Activated naive CD8-positive, alpha-beta T cell (primary cell): ENCODE measurements at regions not wholly inside any gene's neighbourhood (a gene's known extent, or its start where the extent isn't known, plus 50 kb on each side); places are given as distances from the start of the nearest gene placed in this dataset.
"Not testable (repeated sequence)": the region's sequence is repeated elsewhere in the genome, so short reads cannot be mapped to it uniquely, and the experiment has no call there.

Experiments used
- H3K27ac Mint-ChIP-seq: one replicate; pipeline ENCODE4 v1.8.0; 2021; ENCODE audit warnings: mixed read lengths
- H3K27me3 Mint-ChIP-seq: one replicate; pipeline ENCODE4 v1.8.0; 2021; ENCODE audit warnings: mixed read lengths
- H3K36me3 Mint-ChIP-seq: one replicate; pipeline ENCODE4 v1.8.0; 2021; ENCODE audit warnings: mixed read lengths
- H3K4me1 Mint-ChIP-seq: one replicate; pipeline ENCODE4 v1.8.0; 2021; ENCODE audit warnings: low read depth, mixed read lengths
- H3K4me3 Mint-ChIP-seq: one replicate; pipeline ENCODE4 v1.8.0; 2021; ENCODE audit warnings: mild to moderate bottlenecking, mixed read lengths
- H3K9me3 Mint-ChIP-seq: one replicate; pipeline ENCODE4 v1.8.0; 2021; ENCODE audit warnings: low read depth, mixed read lengths

- H3K36me3 Mint-ChIP-seq, H3K27me3 Mint-ChIP-seq, H3K4me1 Mint-ChIP-seq, H3K4me3 Mint-ChIP-seq, H3K27ac Mint-ChIP-seq, H3K9me3 Mint-ChIP-seq: not testable (repeated sequence)
Observed at GRCh38 chr6:16820262-16820661, 59.0 kb upstream of the ATXN1 start.

- Mint-ChIP-seq H3K36me3 (no peaks in the 10 kb centered on the region), H3K4me1 (no peaks in the 10 kb centered on the region), H3K9me3 (no peaks in the 10 kb centered on the region), H3K4me3 (no peak overlapping the region), H3K27ac (no peak overlapping the region), H3K27me3 (no peaks in the 10 kb centered on the region)
Observed at GRCh38 chr6:16819752-16820151, 58.5 kb upstream of the ATXN1 start.

- H3K27me3 Mint-ChIP-seq, result no peaks in the 10 kb centered on the region
- H3K27ac Mint-ChIP-seq, result no peak overlapping the region
- H3K4me3 Mint-ChIP-seq, result no peak overlapping the region
- H3K36me3 Mint-ChIP-seq, result peaks cover under 1% of the 10 kb centered on the region
- peaks cover 1% of the 10 kb centered on the region for H3K9me3 Mint-ChIP-seq
- H3K4me1 Mint-ChIP-seq, result no peaks in the 10 kb centered on the region
Observed at GRCh38 chr6:16818992-16819626, 57.8 kb upstream of the ATXN1 start.

DNA sequence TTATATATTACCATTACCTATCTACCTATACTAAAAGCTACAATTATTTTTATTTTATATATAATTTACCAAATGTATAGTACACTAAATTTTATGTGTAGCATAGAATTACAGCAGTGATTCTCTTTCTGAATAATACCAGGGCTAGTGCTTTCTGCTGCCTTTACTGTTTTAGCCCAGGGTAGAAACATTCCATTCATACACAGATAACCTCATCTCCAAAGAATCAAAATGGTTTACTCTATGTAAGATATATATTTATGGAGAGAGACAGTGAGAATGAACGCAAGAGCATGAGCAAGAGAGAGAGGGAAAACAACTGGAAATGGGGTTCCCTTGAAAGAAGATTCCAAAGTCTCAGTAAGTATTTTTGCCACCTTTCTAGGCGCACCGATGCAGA lies 56.3 kb upstream of the ATXN1 start:
- no peak overlapping the region for H3K27ac Mint-ChIP-seq
- H3K27me3 Mint-ChIP-seq, result no peaks in the 10 kb centered on the region
- H3K4me3 Mint-ChIP-seq, result no peak overlapping the region
- H3K4me1 Mint-ChIP-seq, result no peaks in the 10 kb centered on the region
- peaks cover 12% of the 10 kb centered on the region for H3K36me3 Mint-ChIP-seq
- H3K9me3 Mint-ChIP-seq, result peaks cover 13% of the 10 kb centered on the region

DNA sequence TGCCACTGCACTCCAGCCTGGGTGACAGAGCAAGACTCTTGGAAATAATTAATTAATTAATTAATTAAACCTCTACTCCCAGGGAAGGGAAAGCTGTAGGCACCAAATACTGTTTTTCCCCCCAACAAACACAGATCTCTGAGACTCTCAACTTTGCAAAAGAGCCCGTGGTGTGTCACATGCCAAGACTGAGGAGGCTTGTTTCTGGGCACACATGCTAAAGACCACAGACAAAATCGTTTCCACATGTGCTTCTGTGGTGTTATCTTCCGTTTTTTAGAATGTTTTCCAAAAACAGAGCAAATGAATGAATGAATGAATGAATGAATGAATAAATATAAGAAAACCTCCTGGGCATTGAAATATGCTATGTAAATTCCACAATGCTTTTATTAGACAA lies 55.6 kb upstream of the ATXN1 start:
- no peaks in the 10 kb centered on the region for H3K4me1 Mint-ChIP-seq
- no peak overlapping the region for H3K27ac Mint-ChIP-seq
- H3K9me3 Mint-ChIP-seq, result peaks cover 18% of the 10 kb centered on the region
- H3K4me3 Mint-ChIP-seq, result no peak overlapping the region
- no peaks in the 10 kb centered on the region for H3K27me3 Mint-ChIP-seq
- peaks cover 19% of the 10 kb centered on the region for H3K36me3 Mint-ChIP-seq

DNA sequence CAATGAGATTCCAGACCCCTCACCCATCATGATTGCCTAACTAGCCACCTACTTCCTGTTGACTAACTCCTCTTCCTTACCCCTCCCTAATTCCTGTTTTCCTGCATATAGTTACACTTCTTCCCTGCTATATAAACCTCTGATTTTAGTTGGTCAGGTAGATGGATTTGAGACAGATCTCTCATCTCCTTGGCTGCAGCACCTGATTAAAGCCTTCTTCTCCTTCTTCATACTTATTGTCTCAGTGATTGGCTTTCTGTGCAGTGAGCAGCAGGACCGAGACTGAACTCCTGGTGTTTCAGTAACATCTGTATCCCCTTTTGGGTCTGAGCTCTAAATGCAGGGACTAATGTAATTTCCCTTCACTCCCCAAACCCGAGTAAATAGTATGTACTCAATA lies 51.7 kb upstream of the ATXN1 start:
- no peaks in the 10 kb centered on the region for H3K4me1 Mint-ChIP-seq
- peaks cover 25% of the 10 kb centered on the region for H3K9me3 Mint-ChIP-seq

DNA sequence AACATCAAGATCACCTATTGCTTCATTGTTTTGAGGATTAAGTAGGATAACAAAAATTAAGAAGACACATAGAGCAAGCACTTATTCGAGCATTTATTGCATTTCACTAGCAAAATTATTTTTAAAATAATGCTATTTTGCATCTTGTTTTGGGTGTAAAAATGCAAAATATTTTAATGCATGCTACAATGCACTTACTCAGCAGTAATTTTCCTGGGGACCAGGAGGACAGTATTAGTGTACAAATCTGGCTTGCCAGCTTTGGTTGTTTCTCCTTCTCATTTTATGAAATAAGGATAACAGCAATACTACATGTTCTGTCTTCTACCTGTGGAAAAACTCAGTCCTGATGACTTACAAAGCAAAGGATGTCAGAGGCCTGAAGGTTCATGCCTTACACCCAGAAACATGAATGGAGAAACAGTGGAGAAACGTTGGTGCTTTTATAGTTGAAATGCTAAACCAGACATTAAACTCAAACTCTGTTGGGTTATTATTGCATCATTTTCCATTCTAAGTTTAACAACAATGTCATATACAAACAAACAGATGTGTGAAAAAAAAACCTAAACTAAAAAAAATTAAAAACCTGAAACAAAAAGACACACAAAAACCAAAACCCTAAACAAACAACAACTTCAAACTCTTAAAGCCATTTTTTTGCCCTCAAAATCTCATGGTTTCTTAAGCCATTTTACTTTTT lies 50.2 kb upstream of the ATXN1 start:
- no peaks in the 10 kb centered on the region for H3K27me3 Mint-ChIP-seq
- peaks cover 22% of the 10 kb centered on the region for H3K36me3 Mint-ChIP-seq
- no peaks in the 10 kb centered on the region for H3K4me1 Mint-ChIP-seq
- no peak overlapping the region for H3K27ac Mint-ChIP-seq
- H3K9me3 Mint-ChIP-seq, result peaks cover 25% of the 10 kb centered on the region
- no peak overlapping the region for H3K4me3 Mint-ChIP-seq

More for the DNA sequence above, 51.7 kb upstream of the ATXN1 start:
- no peak overlapping the region for H3K27ac Mint-ChIP-seq
- no peak overlapping the region for H3K4me3 Mint-ChIP-seq
- H3K27me3 Mint-ChIP-seq, result no peaks in the 10 kb centered on the region
- H3K36me3 Mint-ChIP-seq, result peaks cover 22% of the 10 kb centered on the region
